ENCODE measurements at regions not wholly inside any gene's neighbourhood (a gene's known extent, or its start where the extent isn't known, plus 50 kb on each side); places are given as distances from the start of the nearest gene placed in this dataset.

DNA sequence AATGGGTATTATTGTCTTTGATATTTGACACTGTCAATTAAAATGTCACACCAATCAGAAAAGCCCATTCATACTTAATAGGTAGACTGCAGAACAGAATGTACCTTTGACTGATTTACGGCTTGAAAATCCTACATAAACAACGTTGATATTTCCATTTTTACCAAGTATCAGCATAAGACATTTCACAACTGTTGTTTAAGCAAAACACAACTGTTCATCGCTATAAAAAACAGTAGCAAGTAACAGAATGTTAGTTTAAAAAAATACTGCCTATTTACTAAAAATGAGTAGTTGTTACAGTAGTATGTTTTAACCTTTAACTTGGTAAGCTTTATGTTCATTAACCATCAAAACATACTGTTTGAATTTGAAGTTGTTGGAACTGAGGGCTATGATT lies 1096.6 kb downstream of the PCDH17 start:
- TF ChIP-seq, protein P1, sequence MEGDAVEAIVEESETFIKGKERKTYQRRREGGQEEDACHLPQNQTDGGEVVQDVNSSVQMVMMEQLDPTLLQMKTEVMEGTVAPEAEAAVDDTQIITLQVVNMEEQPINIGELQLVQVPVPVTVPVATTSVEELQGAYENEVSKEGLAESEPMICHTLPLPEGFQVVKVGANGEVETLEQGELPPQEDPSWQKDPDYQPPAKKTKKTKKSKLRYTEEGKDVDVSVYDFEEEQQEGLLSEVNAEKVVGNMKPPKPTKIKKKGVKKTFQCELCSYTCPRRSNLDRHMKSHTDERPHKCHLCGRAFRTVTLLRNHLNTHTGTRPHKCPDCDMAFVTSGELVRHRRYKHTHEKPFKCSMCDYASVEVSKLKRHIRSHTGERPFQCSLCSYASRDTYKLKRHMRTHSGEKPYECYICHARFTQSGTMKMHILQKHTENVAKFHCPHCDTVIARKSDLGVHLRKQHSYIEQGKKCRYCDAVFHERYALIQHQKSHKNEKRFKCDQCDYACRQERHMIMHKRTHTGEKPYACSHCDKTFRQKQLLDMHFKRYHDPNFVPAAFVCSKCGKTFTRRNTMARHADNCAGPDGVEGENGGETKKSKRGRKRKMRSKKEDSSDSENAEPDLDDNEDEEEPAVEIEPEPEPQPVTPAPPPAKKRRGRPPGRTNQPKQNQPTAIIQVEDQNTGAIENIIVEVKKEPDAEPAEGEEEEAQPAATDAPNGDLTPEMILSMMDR (IDR thresholded peaks at IDR 0.05; ENCODE audit: low read depth, low read length) = no peak
- DNase-seq (ENCODE audit: extremely low read depth, low read depth) = no peak

DNA sequence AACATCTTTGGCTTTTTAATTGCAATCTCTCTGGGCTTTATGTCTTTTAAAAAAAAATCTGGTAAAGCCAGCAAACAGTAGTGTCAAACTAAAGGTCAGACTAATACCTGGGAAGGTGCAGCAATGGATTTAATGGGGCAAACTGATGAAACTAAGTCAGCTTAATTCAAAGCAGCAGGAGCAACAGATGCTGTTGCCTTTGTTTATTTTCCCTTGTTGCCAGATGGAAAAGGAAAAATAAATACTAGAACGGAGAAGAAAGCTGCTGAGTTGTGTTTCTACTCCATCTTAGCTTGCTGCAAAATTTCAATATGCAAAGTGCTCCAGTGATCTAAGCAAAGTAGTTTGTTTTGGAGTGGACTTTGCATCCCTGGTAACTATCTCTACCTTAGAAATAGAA lies 1097.8 kb downstream of the PCDH17 start:
- DNase-seq (ENCODE audit: extremely low read depth, low read depth) = no peak
- TF ChIP-seq, protein P1 (IDR thresholded peaks at IDR 0.05; ENCODE audit: low read depth, low read length) = no peak

GRCh38 chr13:58744686-58745085 lies 1113.1 kb downstream of the PCDH17 start:
- TF ChIP-seq, protein P1 (IDR thresholded peaks at IDR 0.05; ENCODE audit: low read depth, low read length) = no peak
- no peak for DNase-seq (ENCODE audit: extremely low read depth, low read depth)

DNA sequence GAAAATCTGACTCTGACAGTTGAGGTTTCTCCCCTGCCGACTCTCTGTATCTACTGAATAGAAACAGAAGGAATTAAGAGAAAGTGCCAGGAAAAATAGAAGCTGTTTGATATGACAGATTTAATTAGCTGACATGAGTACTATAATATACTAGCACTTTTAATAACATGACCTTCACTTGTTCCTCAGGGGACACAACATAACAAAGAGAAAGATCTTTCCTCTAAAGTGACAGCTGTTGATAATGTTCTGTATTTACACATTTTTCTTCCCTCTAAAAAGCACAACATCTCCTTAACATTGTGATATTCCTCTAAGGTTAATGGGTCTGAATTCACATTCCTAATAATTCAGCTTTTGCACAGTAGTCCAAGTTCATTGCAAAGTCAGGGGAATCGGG lies 1136.0 kb downstream of the PCDH17 start:
- TF ChIP-seq, protein P1 (IDR thresholded peaks at IDR 0.05; ENCODE audit: low read depth, low read length) = no peak
- no peak for DNase-seq (ENCODE audit: extremely low read depth, low read depth)

DNA sequence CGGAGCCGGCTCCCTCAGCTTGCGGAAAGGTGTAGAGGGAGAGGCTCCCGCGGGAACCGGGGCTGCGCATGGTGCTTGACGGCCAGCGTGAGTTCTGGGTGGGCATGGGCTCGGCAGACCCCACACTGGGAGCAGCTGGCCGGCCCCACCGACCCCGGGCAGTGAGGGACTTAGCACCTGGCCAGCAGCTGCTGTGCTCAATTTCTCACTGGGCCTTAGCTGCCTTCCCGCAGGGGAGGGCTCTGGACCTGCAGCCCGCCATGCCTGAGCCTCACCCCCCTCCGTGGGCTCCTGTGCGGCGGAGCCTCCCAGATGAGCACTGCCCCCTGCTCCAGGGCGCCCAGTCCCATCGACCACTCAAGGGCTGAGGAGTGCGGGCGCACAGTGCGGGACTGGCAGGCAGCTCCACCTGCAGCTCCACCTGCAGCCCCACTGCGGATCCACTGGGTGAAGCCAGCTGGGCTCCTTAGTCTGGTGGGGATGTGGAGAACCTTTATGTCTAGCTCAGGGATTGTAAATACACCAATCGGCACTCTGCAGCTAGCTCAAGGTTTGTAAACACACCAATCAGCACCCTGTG lies 1141.8 kb downstream of the PCDH17 start:
- TF ChIP-seq, protein P1 (IDR thresholded peaks at IDR 0.05; ENCODE audit: low read depth, low read length) = no peak
- no peak for DNase-seq (ENCODE audit: extremely low read depth, low read depth)

- DNase-seq (ENCODE audit: extremely low read depth, low read depth) = no peak
- TF ChIP-seq, protein P1 (IDR thresholded peaks at IDR 0.05; ENCODE audit: low read depth, low read length) = no peak
Measured at GRCh38 chr13:58782736-58783135, 1151.2 kb downstream of the PCDH17 start.

DNA sequence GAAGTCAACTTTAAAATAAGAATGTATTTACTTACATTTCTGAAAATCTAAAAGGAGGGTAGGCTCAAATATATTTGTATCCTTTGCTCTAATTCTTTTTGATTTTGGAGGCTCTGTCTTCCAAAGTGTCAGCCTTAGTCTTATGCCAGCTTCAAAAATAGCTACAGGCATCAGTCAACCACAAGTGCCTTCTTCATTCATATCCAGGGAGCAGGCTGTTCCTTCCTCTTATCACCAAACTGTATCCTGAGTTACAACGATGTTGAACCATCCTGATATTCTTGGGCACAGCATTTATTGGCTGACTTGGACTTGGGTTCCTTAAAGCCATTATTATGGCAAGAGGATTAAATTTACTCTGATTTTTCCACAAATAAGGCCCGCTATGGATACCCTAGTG lies 1161.3 kb downstream of the PCDH17 start:
- DNase-seq (ENCODE audit: extremely low read depth, low read depth) = no peak
- TF ChIP-seq, protein P1 (IDR thresholded peaks at IDR 0.05; ENCODE audit: low read depth, low read length) = no peak

Data from AG09319 (cell line).